KMS-11 (cell line): ENCODE measurements at regions not wholly inside any gene's neighbourhood (a gene's known extent, or its start where the extent isn't known, plus 50 kb on each side); places are given as distances from the start of the nearest gene placed in this dataset.

ENCODE experiments used
- H2AFZ ChIP-seq: fragments of 200-600 bp; sonication (generic); 2 replicates; pipeline ENCODE4 v1.6.1; 2016; ENCODE audit warnings: antibody characterized with exemption, mixed run types, low read depth
- H3K27ac ChIP-seq: fragments of 200-600 bp; sonication (generic); 2 replicates; pipeline ENCODE4 v1.6.1; 2016; ENCODE audit warnings: mild to moderate bottlenecking, mixed run types
- H3K27me3 ChIP-seq: fragments of 200-600 bp; sonication (generic); 2 replicates; pipeline ENCODE4 v1.6.1; 2017; ENCODE audit warnings: mild to moderate bottlenecking, low read depth, mixed run types, moderate library complexity; ENCODE audit not compliant: insufficient read depth
- H3K36me3 ChIP-seq: fragments of 200-600 bp; sonication (generic); 2 replicates; pipeline ENCODE4 v1.6.1; 2017; ENCODE audit warnings: mild to moderate bottlenecking, mixed run types; ENCODE audit not compliant: insufficient read depth
- H3K4me1 ChIP-seq: fragments of 200-600 bp; sonication (generic); 2 replicates; pipeline ENCODE4 v1.6.1; 2016; ENCODE audit warnings: mild to moderate bottlenecking, low read depth, mixed run types; ENCODE audit not compliant: poor library complexity, severe bottlenecking
- H3K4me2 ChIP-seq: fragments of 200-600 bp; sonication (generic); 2 replicates; pipeline ENCODE4 v1.7.0; 2016; ENCODE audit warnings: mild to moderate bottlenecking, mixed run types
- H3K4me3 ChIP-seq: fragments of 200-600 bp; sonication (generic); IDR thresholded peaks from 2 replicates; pipeline ENCODE4 v1.6.1; 2017; ENCODE audit warnings: low read depth, low read length, mixed read lengths; ENCODE audit not compliant: insufficient read depth
- H3K79me2 ChIP-seq: fragments of 200-600 bp; sonication (generic); 2 replicates; pipeline ENCODE4 v1.6.1; 2016; ENCODE audit warnings: low read depth, mixed run types; ENCODE audit not compliant: insufficient read depth
- H3K9ac ChIP-seq: fragments of 200-600 bp; sonication (generic); 2 replicates; pipeline ENCODE4 v1.6.1; 2016; ENCODE audit warnings: mild to moderate bottlenecking, mixed run types
- H4K20me1 ChIP-seq: fragments of 200-600 bp; sonication (generic); 2 replicates; pipeline ENCODE4 v1.6.1; 2016; ENCODE audit warnings: mild to moderate bottlenecking, mixed run types; ENCODE audit not compliant: insufficient read depth
- TF ChIP-seq, protein P1 (sequence below): fragments of 200-600 bp; sonication (generic); conservative IDR thresholded peaks from 2 replicates; pipeline ENCODE4 v1.6.1; 2017; ENCODE audit warnings: low read depth, mild to moderate bottlenecking, antibody characterized with exemption, low read length, moderate library complexity, mixed read lengths

DNA sequence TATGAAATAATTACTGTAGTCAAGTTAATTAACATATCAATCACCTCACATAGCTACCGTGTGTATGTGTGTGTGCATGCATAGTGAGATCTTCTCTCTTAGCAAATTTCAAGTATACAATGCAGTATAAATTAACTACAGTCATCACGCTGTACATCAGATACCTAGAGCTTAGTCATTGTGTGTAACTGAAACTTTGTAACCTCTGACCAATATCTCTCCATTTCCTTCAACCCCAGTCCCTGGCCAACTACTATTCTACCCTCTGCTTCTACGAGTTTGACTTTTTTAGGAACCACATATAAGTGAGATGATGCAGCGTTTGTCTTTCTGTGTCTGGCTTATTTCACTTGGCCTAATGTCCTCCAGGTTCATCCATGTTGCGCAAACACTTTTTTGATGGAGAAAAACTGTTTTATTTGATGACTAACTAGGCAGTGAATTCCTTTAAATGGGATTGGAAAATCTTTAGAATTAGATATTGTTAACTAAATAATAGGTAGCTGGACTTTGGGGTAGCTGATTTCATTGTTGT lies 459.5 kb downstream of the DHX35 start:
- H3K4me3 ChIP-seq, result no peak overlapping the region
- H3K9ac ChIP-seq, result no peak overlapping the region
- no peaks in the 10 kb centered on the region for H3K4me1 ChIP-seq
- no peaks in the 10 kb centered on the region for H3K36me3 ChIP-seq
- no peak overlapping the region for H2AFZ ChIP-seq
- H4K20me1 ChIP-seq, result no peaks in the 10 kb centered on the region
- H3K79me2 ChIP-seq, result no peaks in the 10 kb centered on the region
- TF ChIP-seq, protein P1, sequence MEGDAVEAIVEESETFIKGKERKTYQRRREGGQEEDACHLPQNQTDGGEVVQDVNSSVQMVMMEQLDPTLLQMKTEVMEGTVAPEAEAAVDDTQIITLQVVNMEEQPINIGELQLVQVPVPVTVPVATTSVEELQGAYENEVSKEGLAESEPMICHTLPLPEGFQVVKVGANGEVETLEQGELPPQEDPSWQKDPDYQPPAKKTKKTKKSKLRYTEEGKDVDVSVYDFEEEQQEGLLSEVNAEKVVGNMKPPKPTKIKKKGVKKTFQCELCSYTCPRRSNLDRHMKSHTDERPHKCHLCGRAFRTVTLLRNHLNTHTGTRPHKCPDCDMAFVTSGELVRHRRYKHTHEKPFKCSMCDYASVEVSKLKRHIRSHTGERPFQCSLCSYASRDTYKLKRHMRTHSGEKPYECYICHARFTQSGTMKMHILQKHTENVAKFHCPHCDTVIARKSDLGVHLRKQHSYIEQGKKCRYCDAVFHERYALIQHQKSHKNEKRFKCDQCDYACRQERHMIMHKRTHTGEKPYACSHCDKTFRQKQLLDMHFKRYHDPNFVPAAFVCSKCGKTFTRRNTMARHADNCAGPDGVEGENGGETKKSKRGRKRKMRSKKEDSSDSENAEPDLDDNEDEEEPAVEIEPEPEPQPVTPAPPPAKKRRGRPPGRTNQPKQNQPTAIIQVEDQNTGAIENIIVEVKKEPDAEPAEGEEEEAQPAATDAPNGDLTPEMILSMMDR, result no peak
- no peak overlapping the region for H3K4me2 ChIP-seq
- no peak overlapping the region for H3K27ac ChIP-seq
- no peaks in the 10 kb centered on the region for H3K27me3 ChIP-seq

DNA sequence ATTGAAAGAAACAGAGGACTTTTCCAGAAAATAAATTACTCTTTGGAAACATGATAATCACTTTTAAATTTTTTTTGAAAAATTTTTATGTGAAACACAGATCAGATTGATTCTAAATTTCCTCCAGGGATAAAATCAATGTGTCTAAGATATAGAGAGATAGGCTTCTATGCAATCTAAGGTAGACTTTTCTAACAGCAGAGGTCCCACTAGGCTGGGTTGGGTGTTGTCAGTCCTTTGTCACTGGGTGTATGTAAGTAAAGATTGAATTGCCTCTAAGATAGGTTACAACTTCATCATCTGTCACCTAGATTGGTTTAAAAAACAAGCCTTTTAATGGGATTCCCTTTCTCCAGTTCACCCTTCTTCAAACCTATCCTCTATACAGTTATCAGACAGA lies 449.9 kb downstream of the DHX35 start:
- Histone ChIP-seq H3K4me1 (no peaks in the 10 kb centered on the region), H3K79me2 (no peaks in the 10 kb centered on the region), H3K9ac (no peak overlapping the region), H4K20me1 (no peaks in the 10 kb centered on the region), H2AFZ (no peak overlapping the region), H3K36me3 (no peaks in the 10 kb centered on the region), H3K27ac (no peak overlapping the region), H3K27me3 (no peaks in the 10 kb centered on the region), H3K4me3 (no peak overlapping the region), H3K4me2 (no peak overlapping the region)
- TF ChIP-seq, protein P1, result no peak

- Histone ChIP-seq H3K4me3 (no peak overlapping the region), H3K4me1 (peaks cover 6% of the 10 kb centered on the region), H3K36me3 (no peaks in the 10 kb centered on the region), H3K27me3 (no peaks in the 10 kb centered on the region), H3K79me2 (no peaks in the 10 kb centered on the region), H3K27ac (no peak overlapping the region), H2AFZ (no peak overlapping the region), H3K4me2 (no peak overlapping the region), H3K9ac (no peak overlapping the region), H4K20me1 (no peaks in the 10 kb centered on the region)
- TF ChIP-seq, protein P1, result no peak; the same call in 1 of the 2 replicates
Observed at GRCh38 chr20:39399463-39399862, 437.3 kb downstream of the DHX35 start.

- no peaks in the 10 kb centered on the region for H3K36me3 ChIP-seq
- no peak overlapping the region for H3K4me2 ChIP-seq
- H3K4me1 ChIP-seq, result peaks cover 6% of the 10 kb centered on the region
- no peak overlapping the region for H3K4me3 ChIP-seq
- H4K20me1 ChIP-seq, result no peaks in the 10 kb centered on the region
- no peak overlapping the region for H3K27ac ChIP-seq
- H3K9ac ChIP-seq, result no peak overlapping the region
- TF ChIP-seq, protein P1, result no peak
- H2AFZ ChIP-seq, result no peak overlapping the region
- no peaks in the 10 kb centered on the region for H3K27me3 ChIP-seq
- no peaks in the 10 kb centered on the region for H3K79me2 ChIP-seq
Observed at GRCh38 chr20:39398656-39399055, 436.5 kb downstream of the DHX35 start.

- Histone ChIP-seq H3K36me3 (no peaks in the 10 kb centered on the region), H2AFZ (no peak overlapping the region), H3K4me2 (no peak overlapping the region), H3K27me3 (no peaks in the 10 kb centered on the region), H3K4me3 (no peak overlapping the region), H3K4me1 (peaks cover 6% of the 10 kb centered on the region), H3K9ac (no peak overlapping the region), H3K27ac (no peak overlapping the region), H4K20me1 (no peaks in the 10 kb centered on the region), H3K79me2 (no peaks in the 10 kb centered on the region)
- TF ChIP-seq, protein P1, result no peak
Observed at GRCh38 chr20:39397646-39398045, 435.5 kb downstream of the DHX35 start.
